HT1080 (cell line): ENCODE measurements at regions not wholly inside any gene's neighbourhood (a gene's known extent, or its start where the extent isn't known, plus 50 kb on each side); places are given as distances from the start of the nearest gene placed in this dataset.
A peak's percentile ranks its signal among the peaks of the same experiment; 100 is the strongest.
"Not testable (repeated sequence)": the region's sequence is repeated elsewhere in the genome, so short reads cannot be mapped to it uniquely, and the experiment has no call there.

Source experiments
- DNase-seq: peaks from one replicate; pipeline ENCODE4 v3.0.0-alpha.2; 2015; ENCODE audit warnings: low read depth

- no peak for DNase-seq
Measured at GRCh38 chr21:33974513-33975468, 59.2 kb upstream of the ATP5PO start.

GRCh38 chr21:33973268-33973667 is 57.7 kb upstream of the ATP5PO start:
- no peak for DNase-seq

- no peak for DNase-seq
Measured at GRCh38 chr21:33972539-33972938, 56.9 kb upstream of the ATP5PO start.

- DNase-seq = peak; percentile 67
Measured at GRCh38 chr21:33971492-33972013, 55.9 kb upstream of the ATP5PO start.

- no peak for DNase-seq
Measured at GRCh38 chr21:33969581-33969980, 54.0 kb upstream of the ATP5PO start.

GRCh38 chr21:33968995-33969348 is 53.4 kb upstream of the ATP5PO start:
- no peak for DNase-seq

GRCh38 chr21:33968080-33968994 is 52.7 kb upstream of the ATP5PO start:
- DNase-seq = peak; percentile 80

- DNase-seq = no peak
Measured at GRCh38 chr21:33967086-33967571, 51.5 kb upstream of the ATP5PO start.

GRCh38 chr21:33966324-33966949 is 50.8 kb upstream of the ATP5PO start:
- no peak for DNase-seq

GRCh38 chr21:33965662-33966061 is 50.1 kb upstream of the ATP5PO start:
- DNase-seq = not testable (repeated sequence)
